Omental fat pad (tissue), 3 donors: ENCODE measurements at regions not wholly inside any gene's neighbourhood (a gene's known extent, or its start where the extent isn't known, plus 50 kb on each side); places are given as distances from the start of the nearest gene placed in this dataset. TPM values are rescaled to one million over a fixed set of nuclear protein-coding genes. Genes with fewer than 3 reads are reported as not detected.

Experiments used
- ATAC-seq: fragments of 150-250 bp; one replicate; pipeline ENCODE4 v1.9.1; 2016; ENCODE audit warnings: mild to moderate bottlenecking, moderate library complexity; ENCODE audit not compliant: low FRiP score
- DNase-seq: peaks from one replicate; pipeline ENCODE4 v3.0.0-alpha.2; 2019; ENCODE audit warnings: low spot score
- CTCF ChIP-seq, 3 donors: fragments of 450-650 bp; IDR thresholded peaks; one replicate each; pipeline ENCODE4 v1.5.1; 2016 to 2017; ENCODE audit warnings: antibody characterized with exemption in 3 of 3, mild to moderate bottlenecking in 3 of 3, moderate library complexity in 2 of 3
- small RNA-seq: library from RNA; depleted of rRNA; stranded (forward); fragments of <200 nt; gene quantifications from one replicate; pipeline ENCODE3, GENCODE V24; 2016

GRCh38 chr13:23129331-23129730 lies 51.4 kb upstream of the SGCG start:
- DNase-seq: no peak
- no peak for ATAC-seq
- no peak for TF ChIP-seq CTCF (IDR thresholded peaks at IDR 0.05)

Small RNA genes lying in the stretch of these regions (small RNA-seq; reads per million reads assigned to genes)
- gene MTND3P1 (not detected), gene RF00049 (not detected)
